Peyer's patch (tissue), 4 donors: ENCODE measurements at regions not wholly inside any gene's neighbourhood (a gene's known extent, or its start where the extent isn't known, plus 50 kb on each side); places are given as distances from the start of the nearest gene placed in this dataset.

Experiments used
- DNase-seq, 3 donors: peaks; one replicate each; pipeline ENCODE4 v3.0.0-alpha.2; 2017 to 2019
- H3K27ac ChIP-seq, 4 donors: fragments of 200-600 bp; sonication (generic); one replicate each; pipeline ENCODE4 v1.5.1; 2016 to 2019
- H3K27me3 ChIP-seq, 2 donors: fragments of 200-600 bp; sonication (generic); one replicate each; pipeline ENCODE4 v1.5.1; 2019
- H3K36me3 ChIP-seq, 3 donors: fragments of 200-600 bp; sonication (generic); one replicate each; pipeline ENCODE4 v1.5.1; 2016 to 2019
- H3K4me1 ChIP-seq, 4 donors: fragments of 200-600 bp; sonication (generic); one replicate each; pipeline ENCODE4 v1.5.1; 2016 to 2019
- H3K4me3 ChIP-seq, 4 donors: fragments of 200-600 bp; sonication (generic); 1 replicate in 3 of 4; 2 replicates in 1 of 4; pipeline ENCODE4 v1.5.1; 2016 to 2019; ENCODE audit warnings: mild to moderate bottlenecking in 1 of 4
- H3K9me3 ChIP-seq, 4 donors: fragments of 200-600 bp; sonication (generic); one replicate each; pipeline ENCODE4 v1.5.1; 2016 to 2019; ENCODE audit warnings: mild to moderate bottlenecking in 1 of 4
- CTCF ChIP-seq, 6 experiments: fragments of 450-650 bp in 4 of 6; fragments of 200-600 bp in 2 of 6; sonication (generic) in 1 of 6; IDR thresholded peaks; one replicate each; pipeline ENCODE4 v1.5.1; 2017 to 2019; ENCODE audit warnings: antibody characterized with exemption in 6 of 6, mild to moderate bottlenecking in 3 of 6, moderate library complexity in 1 of 6
- POLR2A ChIP-seq, 2 donors: fragments of 450-650 bp; IDR thresholded peaks; one replicate each; pipeline ENCODE4 v1.5.1; 2017; ENCODE audit warnings: antibody characterized with exemption in 2 of 2, mild to moderate bottlenecking in 2 of 2, moderate library complexity in 2 of 2

- Histone ChIP-seq H3K9me3 (no peaks in the 10 kb centered on the region), H3K27me3 (no peaks in the 10 kb centered on the region), H3K36me3 (no peaks in the 10 kb centered on the region), H3K4me3 (no peak overlapping the region), H3K4me1 (no peaks in the 10 kb centered on the region), H3K27ac (no peak overlapping the region)
- no peak for DNase-seq
- no peak for TF ChIP-seq CTCF (IDR thresholded peaks at IDR 0.05)
- no peak for TF ChIP-seq POLR2A (IDR thresholded peaks at IDR 0.05)
These were observed 156.7 kb downstream of the SYK start for GRCh38 chr9:90958328-90958727.

GRCh38 chr9:90960941-90961340 lies 159.3 kb downstream of the SYK start:
- Histone ChIP-seq H3K27ac (no peak overlapping the region), H3K36me3 (no peaks in the 10 kb centered on the region), H3K4me3 (no peak overlapping the region), H3K4me1 (no peaks in the 10 kb centered on the region), H3K9me3 (no peaks in the 10 kb centered on the region), H3K27me3 (no peaks in the 10 kb centered on the region)
- no peak for DNase-seq
- TF ChIP-seq CTCF (IDR thresholded peaks at IDR 0.05) (no peak), POLR2A (IDR thresholded peaks at IDR 0.05) (no peak)

- Histone ChIP-seq H3K36me3 (no peaks in the 10 kb centered on the region), H3K4me1 (no peaks in the 10 kb centered on the region), H3K27ac (no peak overlapping the region), H3K27me3 (no peaks in the 10 kb centered on the region), H3K4me3 (no peak overlapping the region), H3K9me3 (no peaks in the 10 kb centered on the region)
- TF ChIP-seq POLR2A (IDR thresholded peaks at IDR 0.05) (no peak), CTCF (IDR thresholded peaks at IDR 0.05) (no peak)
- DNase-seq: no peak
These were observed 159.8 kb downstream of the SYK start for GRCh38 chr9:90961375-90961774.

GRCh38 chr9:90964101-90965020 lies 162.7 kb downstream of the SYK start:
- Histone ChIP-seq H3K9me3 (no peaks in the 10 kb centered on the region), H3K36me3 (no peaks in the 10 kb centered on the region), H3K27ac (peak overlapping the region in 1 of 4 donors; percentile 58), H3K4me3 (peak overlapping the region in 1 of 4 donors; percentile 5), H3K4me1 (no peaks in the 10 kb centered on the region), H3K27me3 (no peaks in the 10 kb centered on the region)
- DNase-seq: peak in 2 of 3 donors; percentile 55 to 74
- TF ChIP-seq POLR2A (IDR thresholded peaks at IDR 0.05) (no peak), CTCF (IDR thresholded peaks at IDR 0.05) (peak in 3 of 6 experiments; percentile 7 to 26 (median 22))

- no peak for TF ChIP-seq POLR2A (IDR thresholded peaks at IDR 0.05)
- no peak for TF ChIP-seq CTCF (IDR thresholded peaks at IDR 0.05)
- Histone ChIP-seq H3K4me3 (peak overlapping the region in 1 of 4 donors; percentile 5), H3K27ac (peak overlapping the region in 1 of 4 donors; percentile 58), H3K36me3 (no peaks in the 10 kb centered on the region), H3K9me3 (no peaks in the 10 kb centered on the region), H3K27me3 (no peaks in the 10 kb centered on the region), H3K4me1 (no peaks in the 10 kb centered on the region)
- DNase-seq: no peak
These were observed 163.8 kb downstream of the SYK start for GRCh38 chr9:90965226-90966030.
